LNCaP clone FGC (cell line): ENCODE measurements at regions not wholly inside any gene's neighbourhood (a gene's known extent, or its start where the extent isn't known, plus 50 kb on each side); places are given as distances from the start of the nearest gene placed in this dataset.

Source experiments
- DNase-seq: peaks from one replicate; pipeline ENCODE4 v3.0.0-alpha.2; 2011; ENCODE audit warnings: low read depth
- H3K4me3 ChIP-seq: 2 replicates; pipeline ENCODE4 v1.5.1; 2011; ENCODE audit warnings: mild to moderate bottlenecking, low read depth, low read length, control low read depth
- TF ChIP-seq, protein P1 (sequence below): IDR thresholded peaks from 2 replicates; pipeline ENCODE4 v1.5.1; 2012; ENCODE audit warnings: mild to moderate bottlenecking; ENCODE audit not compliant: control insufficient read depth, insufficient read depth; ENCODE audit errors: extremely low read depth

DNA sequence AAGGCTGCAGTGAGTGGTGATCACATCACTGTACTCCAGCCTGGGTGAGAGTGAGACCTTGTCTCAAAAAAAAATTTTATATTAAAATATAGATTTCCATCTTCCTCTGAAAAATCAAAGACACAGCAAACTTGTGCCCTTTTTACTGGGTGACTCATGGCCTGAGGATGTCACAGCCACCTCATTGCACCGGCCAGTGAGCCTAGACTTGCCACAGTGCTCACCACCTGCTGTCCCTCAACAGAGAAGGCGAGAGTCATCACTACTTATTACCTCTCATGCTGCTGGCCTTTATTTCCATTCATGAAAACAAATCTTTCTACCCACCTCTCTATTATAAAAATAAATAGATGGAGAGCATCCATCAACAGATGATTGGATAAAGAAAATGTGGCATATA lies 295.8 kb downstream of the PREX1 start:
- no peak for DNase-seq
- H3K4me3 ChIP-seq, result no peak overlapping the region
- TF ChIP-seq, protein P1, sequence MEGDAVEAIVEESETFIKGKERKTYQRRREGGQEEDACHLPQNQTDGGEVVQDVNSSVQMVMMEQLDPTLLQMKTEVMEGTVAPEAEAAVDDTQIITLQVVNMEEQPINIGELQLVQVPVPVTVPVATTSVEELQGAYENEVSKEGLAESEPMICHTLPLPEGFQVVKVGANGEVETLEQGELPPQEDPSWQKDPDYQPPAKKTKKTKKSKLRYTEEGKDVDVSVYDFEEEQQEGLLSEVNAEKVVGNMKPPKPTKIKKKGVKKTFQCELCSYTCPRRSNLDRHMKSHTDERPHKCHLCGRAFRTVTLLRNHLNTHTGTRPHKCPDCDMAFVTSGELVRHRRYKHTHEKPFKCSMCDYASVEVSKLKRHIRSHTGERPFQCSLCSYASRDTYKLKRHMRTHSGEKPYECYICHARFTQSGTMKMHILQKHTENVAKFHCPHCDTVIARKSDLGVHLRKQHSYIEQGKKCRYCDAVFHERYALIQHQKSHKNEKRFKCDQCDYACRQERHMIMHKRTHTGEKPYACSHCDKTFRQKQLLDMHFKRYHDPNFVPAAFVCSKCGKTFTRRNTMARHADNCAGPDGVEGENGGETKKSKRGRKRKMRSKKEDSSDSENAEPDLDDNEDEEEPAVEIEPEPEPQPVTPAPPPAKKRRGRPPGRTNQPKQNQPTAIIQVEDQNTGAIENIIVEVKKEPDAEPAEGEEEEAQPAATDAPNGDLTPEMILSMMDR, result no peak

DNA sequence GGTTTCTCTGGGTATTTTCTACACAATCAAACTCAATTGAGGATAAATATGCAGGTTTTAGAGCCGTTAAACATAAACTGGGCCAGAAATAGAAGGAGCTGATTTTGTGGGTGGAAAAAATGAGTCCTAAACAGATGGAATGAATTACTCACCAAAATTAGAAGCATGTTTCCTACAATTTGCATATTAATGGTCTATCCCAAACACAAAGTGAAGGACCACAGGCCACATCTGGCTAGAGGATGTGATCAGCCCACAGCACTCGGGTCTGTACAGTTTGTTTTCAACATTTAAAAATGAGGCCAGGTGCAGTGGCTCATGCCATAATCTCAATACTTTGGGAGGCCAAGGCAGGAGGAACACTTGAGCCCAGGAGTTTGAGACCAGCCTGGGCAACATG lies 296.3 kb downstream of the PREX1 start:
- DNase-seq, result no peak
- no peak overlapping the region for H3K4me3 ChIP-seq
- TF ChIP-seq, protein P1, result no peak

DNA sequence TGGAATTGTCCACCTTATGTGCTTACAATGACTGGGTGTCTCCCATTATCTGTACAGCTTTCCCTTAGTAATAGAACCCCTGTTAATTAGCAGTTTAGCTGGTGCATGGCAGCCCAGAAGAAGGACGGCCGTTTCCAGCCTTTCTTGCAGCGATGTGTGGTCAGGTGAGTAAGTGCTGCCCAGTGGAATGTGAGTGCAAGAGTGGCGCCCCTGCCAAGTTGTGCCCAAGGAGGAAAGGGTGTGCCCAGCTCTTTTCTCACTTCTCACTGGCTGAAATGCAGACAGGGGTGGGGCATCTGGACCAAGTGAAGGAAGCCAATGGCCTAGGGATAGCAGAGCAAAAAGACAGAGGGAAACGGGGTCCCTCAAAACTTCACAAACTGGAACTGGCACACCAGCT lies 296.8 kb downstream of the PREX1 start:
- DNase-seq, result no peak
- TF ChIP-seq, protein P1, result no peak
- H3K4me3 ChIP-seq, result no peak overlapping the region

DNA sequence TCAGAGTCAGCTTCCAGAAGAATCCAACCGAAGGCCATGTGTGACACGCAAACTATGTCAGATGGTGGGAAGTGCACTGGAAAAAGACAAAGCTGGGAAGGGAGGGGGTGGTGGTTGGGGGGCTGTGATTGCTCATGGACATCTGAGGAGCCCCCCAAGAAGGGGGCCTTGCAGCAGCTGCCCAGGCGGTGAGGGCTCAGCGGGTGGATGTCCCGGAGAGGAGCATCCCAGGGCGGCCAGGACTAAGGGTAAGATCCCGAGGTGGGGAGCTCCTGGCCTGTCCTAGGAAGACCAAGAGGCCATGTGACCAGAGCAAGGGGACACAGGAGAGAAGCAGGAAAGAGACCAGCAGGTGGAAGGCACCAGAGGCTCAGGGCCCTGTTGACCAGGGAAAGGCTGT lies 299.5 kb downstream of the PREX1 start:
- H3K4me3 ChIP-seq, result no peak overlapping the region
- DNase-seq, result no peak
- TF ChIP-seq, protein P1, result no peak

DNA sequence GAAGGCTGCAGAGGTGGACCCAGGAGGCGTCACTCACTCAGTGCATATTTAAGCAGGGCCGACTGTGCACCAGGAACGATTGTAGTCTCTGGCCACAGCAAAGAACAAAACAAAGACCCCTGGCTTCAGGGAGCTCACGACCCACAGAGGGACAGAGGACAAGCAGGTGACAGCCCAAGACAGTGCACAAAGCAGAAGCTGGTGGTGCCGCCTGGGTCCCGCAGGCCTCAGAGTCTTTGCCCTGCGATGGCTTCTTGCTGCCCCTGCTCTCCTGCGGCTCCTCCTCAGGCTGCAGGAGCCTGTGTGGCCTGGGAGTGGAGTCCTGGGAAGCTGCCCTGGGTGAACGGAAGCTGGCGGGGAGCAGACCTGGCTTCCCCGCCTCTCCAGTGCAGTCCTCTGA lies 300.0 kb downstream of the PREX1 start:
- H3K4me3 ChIP-seq, result no peak overlapping the region
- TF ChIP-seq, protein P1, result no peak
- no peak for DNase-seq

DNA sequence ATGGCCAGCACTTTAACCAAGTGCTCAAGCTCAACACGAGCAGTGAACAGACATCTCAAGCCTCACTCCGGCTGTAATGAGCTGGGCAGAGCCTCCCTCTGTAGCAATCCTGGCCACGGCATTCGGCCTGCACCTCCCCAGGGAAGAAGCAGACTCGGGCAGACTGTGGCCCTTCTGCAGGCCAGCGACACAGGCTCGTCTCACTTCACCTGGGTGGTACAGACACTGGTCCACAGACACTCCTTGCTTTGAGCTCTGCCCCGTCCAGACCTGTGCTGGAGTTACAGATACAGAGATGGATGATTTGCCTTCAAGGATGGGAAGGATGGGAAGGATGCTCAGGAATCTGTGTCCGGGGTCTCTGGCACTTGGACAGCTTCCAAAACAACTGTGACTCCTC lies 300.9 kb downstream of the PREX1 start:
- H3K4me3 ChIP-seq, result no peak overlapping the region
- DNase-seq, result no peak
- TF ChIP-seq, protein P1, result no peak

DNA sequence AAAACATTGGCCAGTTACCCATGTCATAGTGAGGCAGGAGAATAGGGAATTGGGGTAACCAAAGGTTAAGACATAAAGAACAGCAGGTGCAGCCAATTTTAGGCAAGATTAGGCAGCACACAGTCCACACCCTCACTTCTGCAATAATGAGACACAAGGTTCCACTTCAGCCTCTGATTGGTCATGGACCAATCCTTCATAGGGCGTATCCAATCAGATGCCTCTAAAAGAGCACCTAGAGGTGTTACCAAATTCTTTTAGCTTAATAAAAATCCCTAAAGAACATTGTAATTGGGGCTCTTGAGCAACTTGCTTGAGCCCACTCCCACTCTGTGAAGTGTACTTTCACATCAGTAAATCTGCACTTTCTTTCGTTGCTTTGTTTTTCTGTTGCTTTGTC lies 302.4 kb downstream of the PREX1 start:
- no peak for DNase-seq
- TF ChIP-seq, protein P1, result no peak

More for the DNA sequence above, 302.4 kb downstream of the PREX1 start:
- H3K4me3 ChIP-seq, result no peak overlapping the region
